ENCODE measurements at regions not wholly inside any gene's neighbourhood (a gene's known extent, or its start where the extent isn't known, plus 50 kb on each side); places are given as distances from the start of the nearest gene placed in this dataset.
"Not testable (repeated sequence)": the region's sequence is repeated elsewhere in the genome, so short reads cannot be mapped to it uniquely, and the experiment has no call there.

- no peak for DNase-seq (ENCODE audit: low spot score)
Observed at GRCh38 chr15:35695003-35695402, 149.0 kb upstream of the DPH6 start.

- peak; percentile 46 for DNase-seq (ENCODE audit: low spot score)
Observed at GRCh38 chr15:35696767-35697231, 150.8 kb upstream of the DPH6 start.

- peak; percentile 51 for DNase-seq (ENCODE audit: low spot score)
Observed at GRCh38 chr15:35697549-35698299, 151.8 kb upstream of the DPH6 start.

GRCh38 chr15:35698331-35698730, 152.4 kb upstream of the DPH6 start:
- DNase-seq (ENCODE audit: low spot score) = no peak

DNA sequence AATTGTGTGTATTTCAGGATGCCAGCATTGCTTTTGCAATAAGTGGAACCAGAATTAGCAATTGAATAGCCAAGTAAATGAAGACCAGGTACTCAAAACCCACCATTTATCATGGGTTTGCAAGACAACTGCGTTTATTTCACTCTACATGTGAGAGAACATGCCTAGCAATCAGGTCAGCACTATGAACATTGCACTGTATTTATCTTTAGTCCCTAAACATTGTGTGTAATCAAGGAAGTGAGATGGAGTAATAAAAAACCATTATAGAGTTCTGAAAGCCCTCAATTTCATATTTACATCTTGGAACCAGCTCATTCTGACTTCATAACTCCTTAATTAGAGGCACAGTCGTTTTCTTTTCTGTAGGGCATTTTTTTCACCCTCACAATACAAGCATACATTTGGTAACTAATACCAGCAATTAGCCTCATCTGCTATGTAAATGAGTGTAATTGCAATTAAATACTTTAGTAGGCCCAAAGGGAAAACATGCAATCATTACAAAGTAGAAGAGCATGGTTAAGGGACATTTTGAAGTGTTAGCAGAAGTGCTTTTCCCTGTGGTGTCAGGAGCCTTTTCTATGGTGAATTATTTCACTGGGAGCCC, 153.1 kb upstream of the DPH6 start:
- DNase-seq (ENCODE audit: low spot score) = no peak

DNA sequence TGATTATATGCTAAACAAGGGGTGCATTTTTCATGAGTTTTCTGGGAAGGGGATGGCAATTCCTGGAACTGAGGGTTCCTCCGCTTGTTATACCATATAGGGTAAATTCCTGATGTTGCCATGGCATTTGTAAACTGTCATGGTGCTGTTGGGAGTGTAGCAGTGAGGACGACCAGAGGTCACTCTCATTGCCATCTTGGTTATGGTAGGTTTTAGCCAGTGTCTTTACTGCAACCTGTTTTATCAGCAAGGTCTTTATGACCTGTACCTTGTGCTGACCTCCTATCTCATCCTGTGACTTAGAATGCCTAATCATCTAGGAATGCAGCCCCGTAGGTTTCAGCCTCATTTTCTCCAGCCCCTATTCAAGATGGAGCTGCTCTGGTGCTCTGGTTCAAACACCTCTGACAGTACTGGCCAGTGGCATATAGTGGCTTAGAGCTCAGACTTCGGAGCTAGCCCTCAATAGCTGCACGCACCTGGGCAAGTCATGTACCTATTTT, 154.2 kb upstream of the DPH6 start:
- DNase-seq (ENCODE audit: low spot score) = not testable (repeated sequence)

GRCh38 chr15:35701402-35702046, 155.6 kb upstream of the DPH6 start:
- no peak for DNase-seq (ENCODE audit: low spot score)

DNA sequence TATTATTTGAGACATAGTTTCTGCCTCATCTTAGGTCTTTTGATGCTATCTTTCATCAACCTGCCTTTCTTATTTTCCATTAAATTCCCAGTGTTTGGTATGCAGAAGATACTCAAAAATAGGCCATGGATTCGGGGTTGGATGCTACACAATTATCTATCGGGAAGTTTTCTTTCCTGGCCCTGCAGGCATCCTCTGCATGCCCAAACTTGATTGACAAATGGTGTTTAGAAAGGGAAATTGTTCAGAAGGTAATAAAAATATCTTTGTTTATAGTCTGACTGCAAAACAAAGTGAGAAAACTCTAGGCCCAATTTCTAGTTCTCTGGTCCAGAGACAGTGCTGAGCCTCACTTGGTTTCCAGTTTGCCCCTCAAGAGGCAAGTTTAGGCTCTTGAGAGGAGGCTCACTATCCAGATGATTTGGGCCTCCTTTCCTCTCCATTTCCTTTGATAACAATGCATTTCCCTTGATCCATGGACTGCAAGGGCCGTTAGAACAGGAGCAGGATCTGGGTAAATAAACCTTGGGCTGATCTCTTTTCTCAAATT, 157.1 kb upstream of the DPH6 start:
- no peak for DNase-seq (ENCODE audit: low spot score)

DNA sequence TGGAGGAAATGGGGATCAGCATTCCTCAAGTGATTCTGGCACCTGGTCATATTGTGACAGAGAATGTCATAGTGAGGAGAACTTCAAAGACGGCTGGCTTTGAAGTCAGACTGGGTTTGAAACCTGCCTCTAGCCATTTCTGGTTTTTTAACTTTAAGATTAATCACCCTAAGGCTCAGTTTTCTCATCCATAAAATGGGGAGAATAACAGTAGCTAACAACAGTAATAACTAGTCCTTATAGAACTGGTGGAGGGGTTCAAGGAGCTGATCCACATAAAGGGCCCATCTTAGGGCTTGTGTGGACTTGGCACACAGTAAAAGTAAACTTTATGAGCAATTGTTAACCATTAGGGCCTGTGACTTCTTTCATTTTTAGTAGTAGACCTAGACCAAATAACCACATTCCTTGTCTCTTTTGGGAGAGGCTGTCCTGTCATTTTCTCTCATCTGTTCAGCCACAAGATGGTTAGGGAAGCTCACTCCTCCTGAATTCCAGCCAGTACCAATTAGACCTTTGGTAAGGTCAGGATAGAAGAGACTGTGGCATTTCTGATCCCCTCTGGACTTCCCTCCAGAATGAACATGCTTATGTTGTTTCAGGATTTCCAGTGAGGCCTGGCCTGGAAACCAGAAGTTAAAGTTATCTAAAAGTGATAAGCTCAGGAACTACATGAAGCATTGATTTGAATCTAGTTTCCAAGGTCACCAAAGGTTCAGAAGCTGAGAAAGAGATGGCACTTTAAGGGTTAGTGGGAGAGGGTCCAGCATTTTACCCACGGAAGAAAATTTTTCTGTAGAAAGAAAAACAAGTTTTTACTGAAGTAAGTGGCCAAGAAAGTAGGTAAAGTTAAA, 159.3 kb upstream of the DPH6 start:
- DNase-seq (ENCODE audit: low spot score) = no peak

DNA sequence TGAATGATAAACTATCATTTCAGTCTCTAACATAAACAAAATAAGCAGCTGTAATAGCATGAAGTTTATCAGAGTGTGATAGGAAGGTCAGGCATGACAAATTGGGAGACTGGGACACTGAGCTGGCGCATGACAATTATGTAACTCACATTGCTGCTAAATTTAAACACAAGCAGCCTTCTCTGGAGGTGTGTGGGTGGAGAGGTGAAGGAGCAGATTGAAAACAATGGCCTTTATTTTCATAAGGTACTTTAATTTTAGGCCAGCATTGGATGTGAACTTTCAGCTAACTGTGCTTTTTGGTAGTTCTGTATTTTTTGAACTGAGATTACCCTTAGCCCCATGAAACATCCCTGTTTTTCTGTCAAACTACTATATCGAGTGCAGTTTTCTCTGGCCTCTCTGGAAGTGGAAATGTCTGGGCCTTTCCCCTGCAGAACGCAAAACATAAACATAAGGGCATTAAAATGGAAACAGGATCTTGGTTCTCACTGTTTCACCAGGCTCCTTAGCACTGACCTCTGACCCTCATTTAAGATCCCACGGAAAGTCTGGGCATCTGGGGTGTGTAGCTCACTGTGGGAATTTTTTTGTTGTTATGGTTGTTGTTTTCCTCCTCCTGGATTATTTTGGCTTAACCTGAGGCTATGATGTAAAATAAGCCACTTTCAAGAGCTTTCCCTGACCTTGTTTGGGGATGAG, 160.1 kb upstream of the DPH6 start:
- peak; percentile 13 for DNase-seq (ENCODE audit: low spot score)

DNA sequence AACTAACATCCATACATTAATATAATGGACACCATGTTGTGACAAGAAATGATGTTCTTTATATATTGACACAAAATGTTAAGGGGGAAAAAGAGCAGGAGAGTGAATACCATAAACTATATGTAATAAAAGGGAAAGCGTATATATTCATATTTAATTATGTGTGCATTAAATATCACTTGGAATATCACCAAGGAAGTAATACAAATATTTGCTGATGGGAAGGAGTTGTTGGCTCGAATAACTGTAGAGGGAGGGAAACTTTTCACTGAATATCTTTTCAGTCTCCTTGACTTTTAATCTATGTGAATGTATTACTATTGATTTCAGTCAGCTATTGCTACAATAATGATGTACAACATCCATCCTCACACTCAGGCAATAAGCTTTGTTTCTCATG, 167.0 kb upstream of the DPH6 start:
- DNase-seq (ENCODE audit: low spot score) = no peak

- DNase-seq (ENCODE audit: low spot score) = peak; percentile 16
Observed at GRCh38 chr15:35713733-35714132, 167.8 kb upstream of the DPH6 start.

DNA sequence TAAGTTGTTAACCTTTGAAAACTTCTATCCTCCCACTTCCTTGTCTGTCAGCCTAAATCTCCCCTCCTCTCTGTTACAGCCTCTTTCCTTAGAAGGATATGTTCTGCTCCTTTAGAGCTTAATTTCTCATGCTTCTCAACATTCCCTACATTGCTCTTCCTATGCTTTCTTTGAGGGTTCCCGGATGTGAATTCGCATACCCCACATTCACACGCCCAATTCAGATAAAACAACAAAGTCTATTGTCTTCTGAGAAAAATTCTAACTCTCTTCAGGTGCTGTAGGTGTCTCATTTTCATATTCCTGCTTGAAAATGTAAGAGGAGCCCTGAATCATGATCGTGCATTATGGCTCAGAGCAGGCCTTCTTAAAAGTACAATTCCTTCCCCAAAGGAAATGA, 171.8 kb upstream of the DPH6 start:
- DNase-seq (ENCODE audit: low spot score) = no peak

DNA sequence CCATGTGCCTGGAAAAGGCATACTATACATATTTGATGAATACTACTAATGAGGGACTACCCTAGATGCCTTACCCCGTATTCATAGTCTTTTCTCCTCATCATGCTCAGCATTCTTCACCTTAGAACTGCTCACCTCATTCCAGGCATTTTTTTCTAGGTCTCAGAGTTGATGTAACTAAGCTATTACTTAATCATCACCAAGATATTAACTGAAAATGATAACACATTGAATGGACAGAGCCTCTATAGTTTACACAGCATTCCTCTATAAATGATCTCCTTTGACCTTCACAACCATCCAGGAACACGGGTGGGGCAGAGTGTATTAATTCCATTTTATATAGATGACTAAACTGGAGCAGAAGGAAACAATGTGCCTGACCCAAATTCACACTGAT, 174.1 kb upstream of the DPH6 start:
- DNase-seq (ENCODE audit: low spot score) = no peak

GRCh38 chr15:35720984-35721383, 175.0 kb upstream of the DPH6 start:
- DNase-seq (ENCODE audit: low spot score) = no peak

GRCh38 chr15:35721751-35722150, 175.8 kb upstream of the DPH6 start:
- no peak for DNase-seq (ENCODE audit: low spot score)

GRCh38 chr15:35722501-35722900, 176.5 kb upstream of the DPH6 start:
- no peak for DNase-seq (ENCODE audit: low spot score)

DNA sequence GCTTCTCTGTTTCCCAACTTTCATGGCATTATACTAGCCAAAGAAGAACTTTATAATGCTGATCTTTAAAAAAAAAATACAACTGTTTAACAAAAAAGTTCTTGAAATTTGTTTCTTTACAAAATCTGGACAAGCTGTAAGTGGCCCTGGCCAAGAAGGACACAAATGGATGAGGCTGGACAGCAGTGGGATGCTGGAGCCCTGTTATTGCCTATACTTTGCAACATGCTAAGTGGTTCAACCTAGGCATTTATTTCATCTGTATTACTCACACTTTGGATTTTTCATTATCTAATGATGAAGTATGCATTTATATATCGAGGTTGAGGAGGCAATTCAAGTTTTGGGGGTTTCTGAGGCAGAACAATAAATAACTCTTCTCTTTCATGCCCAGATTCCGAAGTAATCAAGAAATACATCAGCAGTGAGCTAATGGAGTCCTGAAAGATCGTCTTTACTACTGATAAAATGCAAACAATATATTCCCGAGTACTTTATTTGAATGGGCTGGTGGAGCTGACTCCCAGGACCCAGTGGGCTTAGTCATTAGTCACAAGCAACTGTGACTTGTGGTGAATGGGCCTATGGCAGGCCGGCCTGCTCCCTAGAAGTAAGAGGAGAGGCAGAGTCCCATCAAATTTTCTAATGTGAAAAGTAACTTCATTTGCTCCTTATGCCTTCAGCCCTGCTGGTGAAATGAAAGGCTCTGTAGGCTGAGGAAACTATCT, 177.3 kb upstream of the DPH6 start:
- DNase-seq (ENCODE audit: low spot score) = no peak

- no peak for DNase-seq (ENCODE audit: low spot score)
Observed at GRCh38 chr15:35723852-35724251, 177.9 kb upstream of the DPH6 start.

DNA sequence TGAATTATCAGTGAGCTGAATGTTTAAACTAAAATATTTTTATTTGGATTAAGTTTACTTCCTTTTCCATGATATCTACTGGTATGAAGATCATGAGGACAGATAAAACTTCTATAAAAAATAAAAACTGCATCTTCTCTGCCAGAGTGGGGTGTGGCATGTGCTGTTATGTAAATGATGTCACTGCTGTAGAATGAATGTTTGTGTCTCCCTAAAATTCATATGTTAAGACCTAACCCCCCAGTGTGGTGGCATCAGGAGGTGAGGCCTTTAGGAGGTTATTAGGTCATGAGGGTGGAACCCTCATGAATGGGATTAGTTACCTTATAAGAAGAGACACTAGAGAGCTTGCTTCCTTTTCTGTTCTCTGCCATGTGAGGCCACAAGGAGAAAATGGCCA, 178.7 kb upstream of the DPH6 start:
- no peak for DNase-seq (ENCODE audit: low spot score)

DNA sequence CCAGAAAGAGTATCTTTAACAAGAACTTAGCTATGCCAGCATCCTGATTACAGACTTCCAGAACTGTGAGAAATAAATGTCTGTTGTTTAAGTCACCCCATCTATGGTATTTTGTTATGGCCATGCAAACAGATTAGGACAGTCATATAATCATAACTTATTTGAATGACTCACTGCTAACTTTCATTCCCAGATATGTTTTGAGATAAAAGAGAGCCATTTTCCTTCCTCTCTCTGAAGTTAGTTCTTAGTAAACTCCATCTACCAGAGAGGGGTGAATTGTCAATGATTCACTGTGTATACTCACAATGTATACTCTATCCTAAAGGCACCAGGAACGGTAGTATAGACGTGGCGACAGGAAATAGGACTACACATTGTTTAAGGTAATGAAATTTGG, 179.4 kb upstream of the DPH6 start:
- no peak for DNase-seq (ENCODE audit: low spot score)

Measured in AG20443 (cell line).